ENCODE measurements at regions not wholly inside any gene's neighbourhood (a gene's known extent, or its start where the extent isn't known, plus 50 kb on each side); places are given as distances from the start of the nearest gene placed in this dataset.

DNA sequence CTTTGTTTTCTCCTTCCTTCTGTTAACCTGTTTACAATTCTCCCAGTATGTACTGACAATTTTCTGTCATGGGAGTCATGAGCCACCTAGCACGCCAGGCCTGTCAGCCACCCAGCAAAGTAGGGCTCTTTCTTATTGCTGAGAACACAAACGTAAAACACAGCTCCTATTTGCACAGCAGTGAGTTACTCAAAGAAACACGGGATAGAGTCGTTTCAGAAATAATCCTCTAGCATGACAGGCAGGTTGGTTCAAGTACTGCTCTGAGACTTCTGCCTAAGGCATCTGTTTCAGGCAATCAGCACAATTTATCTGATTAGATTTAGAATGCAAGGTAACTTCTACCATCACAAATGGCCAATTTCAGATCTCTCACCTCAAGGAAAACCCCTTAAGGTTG lies 88.8 kb downstream of the CD24 start:
- no peak overlapping the region for H3K27ac ChIP-seq (replicated peaks; ENCODE audit: low read length)
- no peak overlapping the region for H3K18ac ChIP-seq (ENCODE audit: low read length)
- H2BK15ac ChIP-seq (ENCODE audit: low read length), result no peak overlapping the region
- no peak overlapping the region for H2BK5ac ChIP-seq (ENCODE audit: low read length)
- H4K8ac ChIP-seq (ENCODE audit: low read depth, low read length), result no peak overlapping the region
- H2AFZ ChIP-seq (ENCODE audit: low read length), result no peak overlapping the region
- no peak overlapping the region for H3K4ac ChIP-seq (ENCODE audit: low read length)
- H4K91ac ChIP-seq (ENCODE audit: low read depth, low read length, poor library complexity), result no peak overlapping the region
- no peak for DNase-seq (ENCODE audit: low spot score)
- H3K27me3 ChIP-seq (ENCODE audit: control insufficient read depth in 3 of 3, insufficient read depth in 3 of 3, low read depth in 1 of 3, low read length in 3 of 3), result no peaks in the 10 kb centered on the region
- H3K9ac ChIP-seq (ENCODE audit: low read depth, low read length, poor library complexity), result no peak overlapping the region
- H3K36me3 ChIP-seq (replicated peaks in 1 of 2; ENCODE audit: control insufficient read depth in 2 of 2, insufficient read depth in 2 of 2, low read length in 2 of 2), result no peaks in the 10 kb centered on the region
- H3K9me3 ChIP-seq (replicated peaks in 1 of 2; ENCODE audit: control insufficient read depth in 2 of 2, insufficient read depth in 1 of 2, low read depth in 1 of 2, low read length in 2 of 2), result no peaks in the 10 kb centered on the region
- WGBS, 2 donors (ENCODE audit: extremely low coverage in 2 of 2, insufficient read length in 2 of 2, insufficient replicate concordance in 1 of 2), result no CpG with 5 or more reads among the region's 4 CpGs
- no peak overlapping the region for H2BK12ac ChIP-seq (ENCODE audit: low read length)
- peaks cover 0 to 5% of the 10 kb centered on the region in 2 donors for H3K4me1 ChIP-seq (ENCODE audit: control insufficient read depth in 2 of 2, insufficient read depth in 1 of 2, low read depth in 1 of 2, low read length in 2 of 2)
- no peak overlapping the region for H3K4me3 ChIP-seq (ENCODE audit: low read length in 2 of 2)
- H3K23ac ChIP-seq (ENCODE audit: low read depth, low read length, poor library complexity), result no peak overlapping the region
- H3K14ac ChIP-seq (ENCODE audit: low read length), result no peak overlapping the region
- H2BK120ac ChIP-seq (ENCODE audit: low read depth, low read length), result no peak overlapping the region
- no peak overlapping the region for H2AK5ac ChIP-seq (ENCODE audit: low read depth, low read length)
- H3K79me1 ChIP-seq (ENCODE audit: low read depth, low read length), result no peaks in the 10 kb centered on the region
- no peak overlapping the region for H3K4me2 ChIP-seq (ENCODE audit: insufficient read depth, low read length, poor library complexity, severe bottlenecking)

GRCh38 chr6:106884576-106884975 lies 90.0 kb downstream of the CD24 start:
- Histone ChIP-seq H3K9me3 (replicated peaks in 1 of 2; ENCODE audit: control insufficient read depth in 2 of 2, insufficient read depth in 1 of 2, low read depth in 1 of 2, low read length in 2 of 2) (no peaks in the 10 kb centered on the region), H3K4ac (ENCODE audit: low read length) (no peak overlapping the region), H3K36me3 (replicated peaks in 1 of 2; ENCODE audit: control insufficient read depth in 2 of 2, insufficient read depth in 2 of 2, low read length in 2 of 2) (no peaks in the 10 kb centered on the region), H3K18ac (ENCODE audit: low read length) (no peak overlapping the region), H3K14ac (ENCODE audit: low read length) (no peak overlapping the region), H3K23ac (ENCODE audit: low read depth, low read length, poor library complexity) (no peak overlapping the region), H3K27me3 (ENCODE audit: control insufficient read depth in 3 of 3, insufficient read depth in 3 of 3, low read depth in 1 of 3, low read length in 3 of 3) (no peaks in the 10 kb centered on the region), H4K8ac (ENCODE audit: low read depth, low read length) (no peak overlapping the region), H3K4me2 (ENCODE audit: insufficient read depth, low read length, poor library complexity, severe bottlenecking) (no peak overlapping the region), H3K79me1 (ENCODE audit: low read depth, low read length) (no peaks in the 10 kb centered on the region), H2BK5ac (ENCODE audit: low read length) (no peak overlapping the region), H2BK15ac (ENCODE audit: low read length) (no peak overlapping the region), H2AK5ac (ENCODE audit: low read depth, low read length) (no peak overlapping the region), H4K91ac (ENCODE audit: low read depth, low read length, poor library complexity) (no peak overlapping the region), H3K27ac (replicated peaks; ENCODE audit: low read length) (no peak overlapping the region), H2BK120ac (ENCODE audit: low read depth, low read length) (no peak overlapping the region), H3K4me1 (ENCODE audit: control insufficient read depth in 2 of 2, insufficient read depth in 1 of 2, low read depth in 1 of 2, low read length in 2 of 2) (peaks cover 0 to 5% of the 10 kb centered on the region in 2 donors), H3K4me3 (ENCODE audit: low read length in 2 of 2) (no peak overlapping the region), H2BK12ac (ENCODE audit: low read length) (no peak overlapping the region), H3K9ac (ENCODE audit: low read depth, low read length, poor library complexity) (no peak overlapping the region), H2AFZ (ENCODE audit: low read length) (no peak overlapping the region)
- no peak for DNase-seq (ENCODE audit: low spot score)
- no CpG with 5 or more reads among the region's 6 CpGs for WGBS, 2 donors (ENCODE audit: extremely low coverage in 2 of 2, insufficient read length in 2 of 2, insufficient replicate concordance in 1 of 2)

DNA sequence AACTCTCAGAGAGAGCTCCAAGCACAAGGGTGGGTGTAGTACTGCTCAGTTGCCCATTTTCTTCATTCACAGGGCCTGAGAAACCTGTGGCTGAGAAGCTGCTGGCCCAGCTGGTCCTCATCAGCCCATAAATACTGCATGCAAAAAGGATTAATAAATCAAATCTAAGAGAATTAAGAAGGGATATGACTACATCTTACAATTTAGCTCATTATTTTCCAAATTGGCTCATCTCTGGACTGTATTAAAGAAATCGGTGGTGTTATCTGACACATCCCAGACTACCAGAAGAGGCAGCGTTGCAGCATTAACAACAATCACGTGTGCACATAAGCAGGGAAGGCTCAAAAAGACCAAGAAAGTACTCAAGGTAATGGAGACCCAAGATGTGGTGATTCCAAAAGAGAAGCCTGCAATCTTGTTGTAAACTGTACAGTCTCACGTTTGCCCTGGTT lies 90.7 kb downstream of the CD24 start:
- H3K27me3 ChIP-seq (ENCODE audit: control insufficient read depth in 3 of 3, insufficient read depth in 3 of 3, low read depth in 1 of 3, low read length in 3 of 3), result no peaks in the 10 kb centered on the region
- H4K8ac ChIP-seq (ENCODE audit: low read depth, low read length), result no peak overlapping the region
- no peak for DNase-seq (ENCODE audit: low spot score)

DNA sequence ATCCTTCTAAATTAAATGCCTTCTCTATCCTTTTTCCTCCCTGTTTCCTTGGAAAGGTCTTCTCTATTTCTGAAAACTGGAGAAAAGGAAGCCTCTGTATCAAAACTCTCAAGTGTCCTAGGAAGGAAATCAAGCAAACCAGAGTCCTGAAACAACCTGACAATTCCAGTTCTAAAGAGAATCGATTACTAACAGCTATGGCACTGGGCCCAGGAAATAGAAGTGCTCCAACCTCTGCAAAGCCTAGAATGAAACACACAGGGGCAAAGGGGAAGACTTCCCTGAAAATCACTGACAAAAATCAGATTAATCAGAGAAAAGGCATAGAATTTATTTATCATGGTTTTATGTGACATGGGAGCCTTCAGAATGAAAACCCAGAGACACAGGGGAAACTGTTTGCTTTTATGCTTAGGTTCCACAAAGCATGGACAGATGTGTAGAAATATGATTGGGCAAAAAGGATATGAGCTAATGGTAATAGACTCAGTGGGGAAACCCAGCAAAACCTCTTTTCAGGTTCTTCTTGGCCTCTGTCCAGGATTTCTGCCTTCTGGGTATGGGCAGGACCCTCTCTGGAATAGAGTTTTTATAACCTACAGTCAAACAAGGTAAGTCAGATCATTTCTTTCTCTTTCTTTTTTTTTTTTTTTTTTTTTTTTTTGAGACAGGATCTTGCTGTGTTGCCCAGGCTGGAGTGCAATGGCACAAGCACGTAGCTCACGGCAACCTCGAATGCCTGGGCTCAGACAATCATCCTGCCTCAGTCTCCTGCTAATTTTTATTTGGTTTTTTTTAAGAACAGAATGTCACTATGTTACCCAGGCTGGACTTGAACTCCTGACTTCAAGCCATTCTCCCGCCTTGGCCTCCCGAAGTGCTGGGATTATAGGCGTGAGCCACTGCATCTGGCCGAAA lies 91.7 kb downstream of the CD24 start:
- no peak overlapping the region for H3K4ac ChIP-seq (ENCODE audit: low read length)
- H4K8ac ChIP-seq (ENCODE audit: low read depth, low read length), result no peak overlapping the region
- no peaks in the 10 kb centered on the region for H3K27me3 ChIP-seq (ENCODE audit: control insufficient read depth in 3 of 3, insufficient read depth in 3 of 3, low read depth in 1 of 3, low read length in 3 of 3)
- H3K9me3 ChIP-seq (replicated peaks in 1 of 2; ENCODE audit: control insufficient read depth in 2 of 2, insufficient read depth in 1 of 2, low read depth in 1 of 2, low read length in 2 of 2), result no peaks in the 10 kb centered on the region
- H3K14ac ChIP-seq (ENCODE audit: low read length), result no peak overlapping the region
- no peak overlapping the region for H2BK12ac ChIP-seq (ENCODE audit: low read length)
- H3K79me1 ChIP-seq (ENCODE audit: low read depth, low read length), result no peaks in the 10 kb centered on the region
- no peak overlapping the region for H3K18ac ChIP-seq (ENCODE audit: low read length)
- H2BK15ac ChIP-seq (ENCODE audit: low read length), result no peak overlapping the region
- no peak for DNase-seq (ENCODE audit: low spot score)
- no peak overlapping the region for H3K4me3 ChIP-seq (ENCODE audit: low read length in 2 of 2)
- peaks cover 0 to 5% of the 10 kb centered on the region in 2 donors for H3K4me1 ChIP-seq (ENCODE audit: control insufficient read depth in 2 of 2, insufficient read depth in 1 of 2, low read depth in 1 of 2, low read length in 2 of 2)
- H4K91ac ChIP-seq (ENCODE audit: low read depth, low read length, poor library complexity), result no peak overlapping the region
- no peaks in the 10 kb centered on the region for H3K36me3 ChIP-seq (replicated peaks in 1 of 2; ENCODE audit: control insufficient read depth in 2 of 2, insufficient read depth in 2 of 2, low read length in 2 of 2)
- H2AK5ac ChIP-seq (ENCODE audit: low read depth, low read length), result no peak overlapping the region
- WGBS, 2 donors (ENCODE audit: extremely low coverage in 2 of 2, insufficient read length in 2 of 2, insufficient replicate concordance in 1 of 2), result no CpG with 5 or more reads among the region's 8 CpGs
- H3K9ac ChIP-seq (ENCODE audit: low read depth, low read length, poor library complexity), result no peak overlapping the region
- no peak overlapping the region for H3K27ac ChIP-seq (replicated peaks; ENCODE audit: low read length)
- no peak overlapping the region for H2BK5ac ChIP-seq (ENCODE audit: low read length)
- H3K4me2 ChIP-seq (ENCODE audit: insufficient read depth, low read length, poor library complexity, severe bottlenecking), result no peak overlapping the region
- no peak overlapping the region for H2BK120ac ChIP-seq (ENCODE audit: low read depth, low read length)
- H2AFZ ChIP-seq (ENCODE audit: low read length), result no peak overlapping the region
- H3K23ac ChIP-seq (ENCODE audit: low read depth, low read length, poor library complexity), result no peak overlapping the region

More for the DNA sequence above, 90.7 kb downstream of the CD24 start:
- H3K79me1 ChIP-seq (ENCODE audit: low read depth, low read length), result no peaks in the 10 kb centered on the region
- H3K23ac ChIP-seq (ENCODE audit: low read depth, low read length, poor library complexity), result no peak overlapping the region
- no peak overlapping the region for H2BK120ac ChIP-seq (ENCODE audit: low read depth, low read length)
- no peak overlapping the region for H3K27ac ChIP-seq (replicated peaks; ENCODE audit: low read length)
- H3K4ac ChIP-seq (ENCODE audit: low read length), result no peak overlapping the region
- H2BK5ac ChIP-seq (ENCODE audit: low read length), result no peak overlapping the region
- no peak overlapping the region for H4K91ac ChIP-seq (ENCODE audit: low read depth, low read length, poor library complexity)
- H3K9me3 ChIP-seq (replicated peaks in 1 of 2; ENCODE audit: control insufficient read depth in 2 of 2, insufficient read depth in 1 of 2, low read depth in 1 of 2, low read length in 2 of 2), result no peaks in the 10 kb centered on the region
- H3K4me3 ChIP-seq (ENCODE audit: low read length in 2 of 2), result no peak overlapping the region
- no peak overlapping the region for H2AFZ ChIP-seq (ENCODE audit: low read length)
- no peak overlapping the region for H3K18ac ChIP-seq (ENCODE audit: low read length)
- no peak overlapping the region for H3K9ac ChIP-seq (ENCODE audit: low read depth, low read length, poor library complexity)
- H2BK15ac ChIP-seq (ENCODE audit: low read length), result no peak overlapping the region
- H3K14ac ChIP-seq (ENCODE audit: low read length), result no peak overlapping the region
- peaks cover 0 to 5% of the 10 kb centered on the region in 2 donors for H3K4me1 ChIP-seq (ENCODE audit: control insufficient read depth in 2 of 2, insufficient read depth in 1 of 2, low read depth in 1 of 2, low read length in 2 of 2)
- no peak overlapping the region for H2AK5ac ChIP-seq (ENCODE audit: low read depth, low read length)
- H3K36me3 ChIP-seq (replicated peaks in 1 of 2; ENCODE audit: control insufficient read depth in 2 of 2, insufficient read depth in 2 of 2, low read length in 2 of 2), result no peaks in the 10 kb centered on the region
- no peak overlapping the region for H2BK12ac ChIP-seq (ENCODE audit: low read length)
- no CpG with 5 or more reads among the region's 4 CpGs for WGBS, 2 donors (ENCODE audit: extremely low coverage in 2 of 2, insufficient read length in 2 of 2, insufficient replicate concordance in 1 of 2)
- no peak overlapping the region for H3K4me2 ChIP-seq (ENCODE audit: insufficient read depth, low read length, poor library complexity, severe bottlenecking)

All from neuronal stem cell (in vitro differentiated cells).